ENCODE measurements at regions not wholly inside any gene's neighbourhood (a gene's known extent, or its start where the extent isn't known, plus 50 kb on each side); places are given as distances from the start of the nearest gene placed in this dataset.

GRCh38 chr10:29140991-29141390, 147.9 kb upstream of the LYZL1 start:
- no peak overlapping the region for H3K4me3 Mint-ChIP-seq
- peaks cover 39% of the 10 kb centered on the region for H3K4me1 Mint-ChIP-seq
- no peak for DNase-seq (ENCODE audit: low read depth, low spot score)
- no peaks in the 10 kb centered on the region for H3K36me3 Mint-ChIP-seq (ENCODE audit: low read depth)
- TF ChIP-seq, protein P1, sequence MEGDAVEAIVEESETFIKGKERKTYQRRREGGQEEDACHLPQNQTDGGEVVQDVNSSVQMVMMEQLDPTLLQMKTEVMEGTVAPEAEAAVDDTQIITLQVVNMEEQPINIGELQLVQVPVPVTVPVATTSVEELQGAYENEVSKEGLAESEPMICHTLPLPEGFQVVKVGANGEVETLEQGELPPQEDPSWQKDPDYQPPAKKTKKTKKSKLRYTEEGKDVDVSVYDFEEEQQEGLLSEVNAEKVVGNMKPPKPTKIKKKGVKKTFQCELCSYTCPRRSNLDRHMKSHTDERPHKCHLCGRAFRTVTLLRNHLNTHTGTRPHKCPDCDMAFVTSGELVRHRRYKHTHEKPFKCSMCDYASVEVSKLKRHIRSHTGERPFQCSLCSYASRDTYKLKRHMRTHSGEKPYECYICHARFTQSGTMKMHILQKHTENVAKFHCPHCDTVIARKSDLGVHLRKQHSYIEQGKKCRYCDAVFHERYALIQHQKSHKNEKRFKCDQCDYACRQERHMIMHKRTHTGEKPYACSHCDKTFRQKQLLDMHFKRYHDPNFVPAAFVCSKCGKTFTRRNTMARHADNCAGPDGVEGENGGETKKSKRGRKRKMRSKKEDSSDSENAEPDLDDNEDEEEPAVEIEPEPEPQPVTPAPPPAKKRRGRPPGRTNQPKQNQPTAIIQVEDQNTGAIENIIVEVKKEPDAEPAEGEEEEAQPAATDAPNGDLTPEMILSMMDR (conservative IDR thresholded peaks at IDR 0.05), result no peak
- H3K9me3 Mint-ChIP-seq, result no peaks in the 10 kb centered on the region
- no peak overlapping the region for H3K27ac Mint-ChIP-seq (ENCODE audit: unreplicated experiment)
- H3K27me3 Mint-ChIP-seq (ENCODE audit: low read depth), result peaks cover 14% of the 10 kb centered on the region

- no peak for DNase-seq (ENCODE audit: low read depth, low spot score)
- peaks cover 14% of the 10 kb centered on the region for H3K27me3 Mint-ChIP-seq (ENCODE audit: low read depth)
- no peak overlapping the region for H3K27ac Mint-ChIP-seq (ENCODE audit: unreplicated experiment)
- H3K4me1 Mint-ChIP-seq, result peaks cover 42% of the 10 kb centered on the region
- H3K36me3 Mint-ChIP-seq (ENCODE audit: low read depth), result no peaks in the 10 kb centered on the region
- TF ChIP-seq, protein P1 (conservative IDR thresholded peaks at IDR 0.05), result no peak
- H3K4me3 Mint-ChIP-seq, result no peak overlapping the region
- no peaks in the 10 kb centered on the region for H3K9me3 Mint-ChIP-seq
Measured at GRCh38 chr10:29141761-29142160, 147.1 kb upstream of the LYZL1 start.

DNA sequence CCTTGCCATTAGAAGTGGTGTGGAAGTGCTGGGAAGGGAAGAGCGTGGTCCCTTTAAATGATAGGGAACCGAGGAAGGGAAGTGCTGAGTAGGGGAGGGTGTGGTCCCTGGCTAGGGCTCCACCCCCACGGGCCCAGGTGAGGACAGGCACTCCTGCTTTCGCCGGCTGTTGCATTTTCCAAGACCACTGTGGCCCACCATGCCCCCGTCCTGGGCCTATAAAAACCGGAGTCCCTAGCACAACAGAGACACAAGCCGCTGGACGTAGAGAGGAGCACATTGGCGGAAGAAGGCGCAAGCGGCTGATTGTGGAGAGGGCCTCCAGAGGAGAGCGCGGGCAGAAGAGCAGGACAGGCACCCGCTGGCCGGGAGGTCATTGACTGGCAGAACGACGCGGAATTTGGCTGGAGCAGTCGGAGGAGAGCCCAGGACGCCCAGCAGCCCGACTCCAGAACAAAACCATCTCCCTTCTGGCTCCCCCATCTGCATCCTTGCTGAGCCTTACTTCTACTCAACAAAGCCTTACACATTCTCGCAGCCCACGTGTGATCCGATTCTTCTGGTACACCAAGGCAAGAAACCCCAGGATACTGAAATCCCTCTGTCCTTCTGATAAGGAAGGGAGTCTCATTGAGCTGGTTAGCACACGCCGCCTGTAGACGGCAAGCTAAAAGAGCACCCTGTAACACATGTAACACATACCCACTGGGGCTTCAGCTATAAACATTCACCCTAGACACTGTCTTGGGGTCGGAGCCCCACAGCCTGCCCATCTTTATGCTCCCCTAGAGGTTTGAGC, 146.2 kb upstream of the LYZL1 start:
- Mint-ChIP-seq H3K4me3 (peak overlapping the region; percentile 79), H3K36me3 (ENCODE audit: low read depth) (no peaks in the 10 kb centered on the region), H3K9me3 (no peaks in the 10 kb centered on the region), H3K27ac (ENCODE audit: unreplicated experiment) (peak overlapping the region; percentile 38), H3K4me1 (peaks cover 41% of the 10 kb centered on the region), H3K27me3 (ENCODE audit: low read depth) (peaks cover 14% of the 10 kb centered on the region)
- TF ChIP-seq, protein P1 (conservative IDR thresholded peaks at IDR 0.05), result peak; percentile 49
- DNase-seq (ENCODE audit: low read depth, low spot score), result no peak

GRCh38 chr10:29144126-29144525, 144.7 kb upstream of the LYZL1 start:
- Mint-ChIP-seq H3K9me3 (no peaks in the 10 kb centered on the region), H3K27me3 (ENCODE audit: low read depth) (peaks cover 14% of the 10 kb centered on the region), H3K36me3 (ENCODE audit: low read depth) (no peaks in the 10 kb centered on the region), H3K4me1 (peaks cover 33% of the 10 kb centered on the region), H3K4me3 (no peak overlapping the region), H3K27ac (ENCODE audit: unreplicated experiment) (no peak overlapping the region)
- TF ChIP-seq, protein P1 (conservative IDR thresholded peaks at IDR 0.05), result no peak
- no peak for DNase-seq (ENCODE audit: low read depth, low spot score)

DNA sequence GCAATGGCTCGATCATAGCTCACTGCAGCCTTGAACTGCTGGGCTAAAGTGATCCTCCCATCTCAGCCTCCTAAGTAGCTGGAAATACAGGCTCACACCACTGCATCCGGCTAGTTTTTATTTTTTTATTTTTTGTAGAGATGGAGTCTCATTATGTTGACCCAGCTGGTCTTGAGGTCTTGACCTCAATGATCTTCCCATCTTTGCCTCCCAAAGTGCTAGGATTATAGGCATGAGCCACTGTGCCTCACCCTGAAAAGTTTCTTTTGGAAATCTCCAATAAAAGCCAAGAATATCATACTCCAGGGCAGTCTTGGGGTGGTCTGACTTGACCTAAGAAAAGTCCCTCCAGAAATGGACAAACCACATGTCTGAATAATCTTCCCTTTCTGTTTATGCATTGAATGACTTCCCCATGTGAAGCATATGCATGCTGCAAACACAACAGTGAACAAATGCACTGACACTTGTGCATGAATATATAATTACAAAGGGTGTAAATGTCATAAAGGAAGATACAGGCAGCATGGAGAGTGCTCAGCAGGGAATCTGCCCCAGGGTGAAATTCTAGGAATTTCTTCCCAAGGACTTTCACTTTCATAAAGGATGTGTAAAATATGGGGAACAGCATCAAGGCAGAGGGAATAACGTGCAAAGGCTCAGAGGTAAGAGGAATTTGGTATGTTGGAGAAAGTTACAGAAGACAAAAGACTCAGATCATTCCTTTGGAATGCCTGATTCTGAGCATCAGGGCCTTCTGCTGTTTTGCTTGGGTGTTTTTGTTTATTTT, 142.4 kb upstream of the LYZL1 start:
- peaks cover 27% of the 10 kb centered on the region for H3K4me1 Mint-ChIP-seq
- H3K27ac Mint-ChIP-seq (ENCODE audit: unreplicated experiment), result no peak overlapping the region
- no peaks in the 10 kb centered on the region for H3K36me3 Mint-ChIP-seq (ENCODE audit: low read depth)
- DNase-seq (ENCODE audit: low read depth, low spot score), result no peak
- TF ChIP-seq, protein P1 (conservative IDR thresholded peaks at IDR 0.05), result no peak
- no peaks in the 10 kb centered on the region for H3K9me3 Mint-ChIP-seq
- H3K4me3 Mint-ChIP-seq, result no peak overlapping the region
- peaks cover 14% of the 10 kb centered on the region for H3K27me3 Mint-ChIP-seq (ENCODE audit: low read depth)

Measured in neural crest cell (in vitro differentiated cells).